GM12878 (cell line): ENCODE measurements at regions not wholly inside any gene's neighbourhood (a gene's known extent, or its start where the extent isn't known, plus 50 kb on each side); places are given as distances from the start of the nearest gene placed in this dataset.

Source experiments
- ATAC-seq: fragments of 200-7000 bp; cut with Tn5 transposase; 3 replicates; pipeline ENCODE4 v1.9.1; 2020; ENCODE audit warnings: mild to moderate bottlenecking, moderate library complexity
- BruUV-seq: library from RNA; stranded (reverse); fragments of 400-500 nt; replicated peaks from 2 replicates; lab custom pipeline; 2021; lab: Mats Ljungman, UMichigan
- CTCF ChIA-PET: fragments of 300-600 bp; sonication (Branson Sonifier 250); formaldehyde crosslinking; extraction: SDS; loops from one replicate; lab custom pipeline; 2021; ENCODE audit warnings: inconsistent platforms; lab: Yijun Ruan, JAX
- POLR2A ChIA-PET: fragments of 350-600 bp; formaldehyde crosslinking; extraction: SDS; loops from one replicate; lab custom pipeline; 2021; ENCODE audit warnings: inconsistent platforms; lab: Charles Lee
- RAD21 ChIA-PET: fragments of 300-600 bp; sonication (Branson Sonifier 250); formaldehyde crosslinking; loops from one replicate; lab custom pipeline; 2023; ENCODE audit warnings: antibody characterized with exemption; ENCODE audit not compliant: unreplicated experiment; lab: Charles Lee
- SMC1A ChIA-PET: fragments of 300-600 bp; sonication (Branson Sonifier 250); formaldehyde crosslinking; loops from one replicate; lab custom pipeline; 2023; ENCODE audit not compliant: unreplicated experiment, uncharacterized antibody; lab: Charles Lee
- DNase-seq: peaks from one replicate; pipeline ENCODE4 v3.0.0-alpha.2; 2011; ENCODE audit warnings: low read depth, low spot score
- FAIRE-seq: peaks from 3 replicates; lab custom pipeline; 2011; peaks lifted over from hg19 to GRCh38; lab: Jason Lieb, UNC
- H2AFZ ChIP-seq: 2 replicates; pipeline ENCODE4 v1.6.0; 2011; ENCODE audit warnings: low read depth, low read length, control low read depth; ENCODE audit not compliant: control insufficient read depth
- H3K27ac ChIP-seq: 2 replicates; pipeline ENCODE4 v1.5.1; 2011; ENCODE audit warnings: control low read depth; ENCODE audit not compliant: control insufficient read depth, insufficient read depth
- H3K27me3 ChIP-seq, 2 experiments: replicated peaks in 1 of 2; 2 replicates each; pipeline versions ENCODE4 v1.6.0 to v1.6.1; 2011; ENCODE audit warnings: low read length in 1 of 2; ENCODE audit not compliant: control insufficient read depth in 2 of 2, insufficient read depth in 2 of 2
- H3K36me3 ChIP-seq, 2 experiments: 2 replicates each; pipeline ENCODE4 v1.5.1; 2011; ENCODE audit warnings: low read length in 1 of 2; ENCODE audit not compliant: control insufficient read depth in 2 of 2, insufficient read depth in 2 of 2
- H3K4me1 ChIP-seq: 2 replicates; pipeline ENCODE4 v1.6.1; 2011; ENCODE audit warnings: mild to moderate bottlenecking, low read length, moderate library complexity, mixed read lengths; ENCODE audit not compliant: control insufficient read depth, insufficient read depth
- H3K4me2 ChIP-seq: 2 replicates; pipeline ENCODE4 v1.6.0; 2011; ENCODE audit warnings: control low read depth; ENCODE audit not compliant: control insufficient read depth, insufficient read depth
- H3K4me3 ChIP-seq: fragments of 200-600 bp; sonication (generic); 2 replicates; pipeline ENCODE4 v1.5.1; 2016
- H3K79me2 ChIP-seq: 2 replicates; pipeline ENCODE4 v1.6.0; 2011; ENCODE audit warnings: low read length; ENCODE audit not compliant: control insufficient read depth, insufficient read depth
- H3K9ac ChIP-seq: 2 replicates; pipeline ENCODE4 v1.8.0; 2011; ENCODE audit warnings: low read length, control low read depth, mixed read lengths; ENCODE audit not compliant: control insufficient read depth, insufficient read depth
- H3K9me3 ChIP-seq: replicated peaks from 3 replicates; pipeline ENCODE4 v1.5.1; 2011; ENCODE audit warnings: mild to moderate bottlenecking, low read length; ENCODE audit not compliant: control insufficient read depth, insufficient read depth
- H4K20me1 ChIP-seq: 2 replicates; pipeline ENCODE4 v1.6.0; 2011; ENCODE audit not compliant: control insufficient read depth, insufficient read depth
- HDAC2 ChIP-seq: fragments of 200-600 bp; sonication (generic); IDR thresholded peaks from 2 replicates; pipeline ENCODE4 v1.6.1; 2017
- IKZF1 ChIP-seq: fragments of 450-650 bp; conservative IDR thresholded peaks from 2 replicates; pipeline ENCODE4 v1.6.1; 2017; ENCODE audit warnings: antibody characterized with exemption, mild to moderate bottlenecking
- KLF5 ChIP-seq: fragments of 450-650 bp; IDR thresholded peaks from 2 replicates; pipeline ENCODE4 v1.6.1; 2014; ENCODE audit warnings: mild to moderate bottlenecking; ENCODE audit not compliant: partially characterized antibody
- MXI1 ChIP-seq: fragments of 150-350 bp; IDR thresholded peaks from 2 replicates; pipeline ENCODE4 v1.6.1; 2011; ENCODE audit warnings: low read depth, mild to moderate bottlenecking, inconsistent platforms, low read length, improper control_type of control experiment
- RCOR1 ChIP-seq: conservative IDR thresholded peaks from 2 replicates; pipeline ENCODE4 v1.6.1; 2012; ENCODE audit warnings: low read depth, low read length, improper control_type of control experiment
- SRF ChIP-seq, 2 experiments: IDR thresholded peaks; 2 replicates each; pipeline ENCODE4 v1.6.1; 2011; ENCODE audit warnings: low read depth in 2 of 2, low read length in 2 of 2, mild to moderate bottlenecking in 1 of 2, moderate library complexity in 1 of 2
- STAT1 ChIP-seq: fragments of 450-650 bp; conservative IDR thresholded peaks from 2 replicates; pipeline ENCODE4 v1.6.1; 2014; ENCODE audit warnings: antibody characterized with exemption, mild to moderate bottlenecking
- WRNIP1 ChIP-seq: IDR thresholded peaks from 2 replicates; pipeline ENCODE4 v1.6.1; 2011; ENCODE audit warnings: low read depth, low read length, improper control_type of control experiment, borderline replicate concordance
- ZNF217 ChIP-seq: fragments of 450-650 bp; IDR thresholded peaks from 2 replicates; pipeline ENCODE4 v1.6.1; 2017; ENCODE audit warnings: antibody characterized with exemption, mild to moderate bottlenecking
- ZNF687 ChIP-seq: fragments of 450-650 bp; IDR thresholded peaks from 2 replicates; pipeline ENCODE4 v1.6.1; 2017; ENCODE audit warnings: mild to moderate bottlenecking, moderate library complexity
- ZZZ3 ChIP-seq: IDR thresholded peaks from 2 replicates; pipeline ENCODE4 v1.6.1; 2011; ENCODE audit warnings: low read depth; ENCODE audit not compliant: control insufficient read depth, insufficient read length
- WGBS: methylation state at CpG from one replicate; pipeline ENCODE4 v1.1.6; 2016; ENCODE audit warnings: low lambda C conversion rate; ENCODE audit not compliant: insufficient replicate concordance, insufficient coverage; ENCODE audit errors: missing lambda C conversion rate; 5-methylcytosine and 5-hydroxymethylcytosine counted together
- in situ Hi-C: fragments of 300-500 bp; cut with MboI; formaldehyde crosslinking; loops from 9 replicates; pipeline ENCODE4 v1.14.3; 2018; ENCODE audit warnings: mixed read lengths
- intact Hi-C: fragments of 100-400 bp; cut with micrococcal nuclease; formaldehyde crosslinking; loops from one replicate; pipeline ENCODE4 v1.14.2; 2022; ENCODE audit not compliant: unreplicated experiment
- TF ChIP-seq, protein P1 (sequence below): fragments of 450-650 bp; formaldehyde crosslinking; IDR thresholded peaks from 2 replicates; pipeline ENCODE4 v1.4.0; 2022; ENCODE audit warnings: mild to moderate bottlenecking, moderate library complexity

- H3K36me3 ChIP-seq: no peaks in the 10 kb centered on the region
- no peak overlapping the region for H3K4me3 ChIP-seq
- CTCF ChIA-PET: no interaction called here
- ATAC-seq (no peak), FAIRE-seq (no peak)
- POLR2A ChIA-PET: no interaction called here
- no peak overlapping the region for H2AFZ ChIP-seq
- no peak overlapping the region for H3K27ac ChIP-seq
- no peaks in the 10 kb centered on the region for H4K20me1 ChIP-seq
- BruUV-seq: no TSS peak
- 11% methylated on average over 2 of the region's 2 CpGs for WGBS
- RAD21 ChIA-PET: no interaction called here
- H3K4me1 ChIP-seq: no peaks in the 10 kb centered on the region
- no peaks in the 10 kb centered on the region for H3K9me3 ChIP-seq
- TF ChIP-seq WRNIP1 (no peak), STAT1 (no peak), ZNF687 (no peak), MXI1 (no peak), HDAC2 (no peak), SRF (IDR thresholded peaks at IDR 0.05; ENCODE audit: low read depth in 2 of 2, low read length in 2 of 2) (no peak), IKZF1 (no peak), ZNF217 (no peak), ZZZ3 (no peak), KLF5 (no peak), RCOR1 (no peak)
- TF ChIP-seq, protein P1, sequence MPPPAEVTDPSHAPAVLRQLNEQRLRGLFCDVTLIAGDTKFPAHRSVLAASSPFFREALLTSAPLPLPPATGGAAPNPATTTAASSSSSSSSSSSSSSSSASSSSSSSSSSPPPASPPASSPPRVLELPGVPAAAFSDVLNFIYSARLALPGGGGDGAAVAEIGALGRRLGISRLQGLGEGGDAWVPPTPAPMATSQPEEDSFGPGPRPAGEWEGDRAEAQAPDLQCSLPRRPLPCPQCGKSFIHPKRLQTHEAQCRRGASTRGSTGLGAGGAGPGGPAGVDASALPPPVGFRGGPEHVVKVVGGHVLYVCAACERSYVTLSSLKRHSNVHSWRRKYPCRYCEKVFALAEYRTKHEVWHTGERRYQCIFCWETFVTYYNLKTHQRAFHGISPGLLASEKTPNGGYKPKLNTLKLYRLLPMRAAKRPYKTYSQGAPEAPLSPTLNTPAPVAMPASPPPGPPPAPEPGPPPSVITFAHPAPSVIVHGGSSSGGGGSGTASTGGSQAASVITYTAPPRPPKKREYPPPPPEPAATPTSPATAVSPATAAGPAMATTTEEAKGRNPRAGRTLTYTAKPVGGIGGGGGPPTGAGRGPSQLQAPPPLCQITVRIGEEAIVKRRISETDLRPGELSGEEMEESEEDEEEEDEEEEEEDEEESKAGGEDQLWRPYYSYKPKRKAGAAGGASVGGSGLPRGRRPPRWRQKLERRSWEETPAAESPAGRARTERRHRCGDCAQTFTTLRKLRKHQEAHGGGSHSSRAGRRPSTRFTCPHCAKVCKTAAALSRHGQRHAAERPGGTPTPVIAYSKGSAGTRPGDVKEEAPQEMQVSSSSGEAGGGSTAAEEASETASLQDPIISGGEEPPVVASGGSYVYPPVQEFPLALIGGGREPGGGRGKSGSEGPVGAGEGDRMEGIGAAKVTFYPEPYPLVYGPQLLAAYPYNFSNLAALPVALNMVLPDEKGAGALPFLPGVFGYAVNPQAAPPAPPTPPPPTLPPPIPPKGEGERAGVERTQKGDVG (CRISPR knock-in tag): no peak
- TF ChIP-seq, all 136 proteins: peak for 0
- SMC1A ChIA-PET: no interaction called here
- Histone ChIP-seq H3K27me3 (no peaks in the 10 kb centered on the region), H3K79me2 (no peaks in the 10 kb centered on the region), H3K4me2 (no peak overlapping the region), H3K9ac (no peak overlapping the region)
- intact Hi-C loops (no loop called here), in situ Hi-C loops (loop anchor here (25.0 kb wide), 1 partner anchor 1915 kb away; no protein-coding TSS in a partner anchor)
- no peak for DNase-seq
Observed at GRCh38 chr7:70872188-70872587, 259.8 kb upstream of the GALNT17 start.
